NCI-H128 (cell line): ENCODE measurements at regions not wholly inside any gene's neighbourhood (a gene's known extent, or its start where the extent isn't known, plus 50 kb on each side); places are given as distances from the start of the nearest gene placed in this dataset.

Experiments used
- DNase-seq: peaks from one replicate; lab custom pipeline; 2025; ENCODE audit not compliant: unreplicated experiment; lab: John Stamatoyannopoulos, UW

GRCh38 chr20:11791316-11791715 is 126.4 kb upstream of the BTBD3 start:
- DNase-seq, result no peak

DNA sequence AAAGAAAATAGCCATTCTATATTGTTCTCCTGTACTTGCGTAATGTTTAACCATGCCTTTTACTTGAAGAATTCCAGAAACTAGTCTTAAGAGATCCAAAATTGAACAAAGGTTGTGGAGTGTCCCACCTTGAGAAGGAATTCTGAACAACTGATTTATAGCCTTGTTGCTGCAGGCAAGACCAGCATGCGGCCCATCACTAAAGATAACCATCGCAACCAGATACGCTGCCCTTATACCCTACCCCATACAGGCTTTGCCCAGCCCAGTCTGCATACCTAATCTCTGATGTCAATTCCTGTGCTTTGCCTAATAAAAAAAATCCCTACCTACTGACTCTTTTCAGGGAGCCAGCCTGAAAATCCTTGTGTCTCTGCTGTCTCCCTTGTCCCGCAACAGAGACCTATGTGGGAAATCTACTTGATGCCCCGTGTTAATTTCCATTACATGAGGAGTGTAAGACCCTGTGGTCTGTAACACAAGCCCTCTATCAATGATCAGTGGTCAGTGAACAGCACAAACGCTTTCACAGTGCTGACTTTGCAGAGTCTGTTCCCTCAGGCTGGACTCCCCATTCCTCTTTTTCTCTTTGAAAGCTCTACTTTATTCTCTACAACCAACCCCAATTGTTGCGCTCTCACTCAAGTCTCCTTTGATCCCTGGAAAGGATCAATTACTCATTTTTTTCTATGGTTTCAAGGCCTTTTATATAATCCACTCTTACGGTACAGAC is 125.7 kb upstream of the BTBD3 start:
- no peak for DNase-seq

GRCh38 chr20:11792568-11792953 is 125.1 kb upstream of the BTBD3 start:
- DNase-seq, result no peak

GRCh38 chr20:11794525-11794924 is 123.2 kb upstream of the BTBD3 start:
- no peak for DNase-seq

DNA sequence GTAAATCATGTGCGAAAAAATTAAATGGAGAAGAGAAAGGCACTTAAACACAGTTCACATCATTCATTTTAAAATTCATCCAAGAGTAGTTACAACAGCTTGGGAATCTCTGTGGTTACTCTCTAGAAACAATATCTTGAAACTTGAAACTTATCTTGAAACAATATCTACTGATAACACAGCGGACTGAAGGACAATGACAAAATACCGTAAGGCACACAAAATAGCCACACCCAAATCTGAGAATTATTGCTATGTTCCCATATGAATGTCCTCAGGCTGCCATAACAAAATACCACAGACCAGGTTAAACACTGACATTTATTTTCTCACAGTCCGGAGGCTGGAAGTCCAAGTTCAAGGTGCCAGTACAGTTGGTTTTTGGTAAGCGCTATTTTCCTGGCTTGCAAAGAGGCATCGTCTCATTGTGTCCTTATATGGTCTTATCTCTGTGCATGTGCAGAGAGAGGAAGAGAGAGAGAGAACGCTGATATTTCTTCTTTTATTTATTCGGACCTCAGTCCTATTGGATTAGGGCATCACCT is 122.5 kb upstream of the BTBD3 start:
- DNase-seq, result no peak

DNA sequence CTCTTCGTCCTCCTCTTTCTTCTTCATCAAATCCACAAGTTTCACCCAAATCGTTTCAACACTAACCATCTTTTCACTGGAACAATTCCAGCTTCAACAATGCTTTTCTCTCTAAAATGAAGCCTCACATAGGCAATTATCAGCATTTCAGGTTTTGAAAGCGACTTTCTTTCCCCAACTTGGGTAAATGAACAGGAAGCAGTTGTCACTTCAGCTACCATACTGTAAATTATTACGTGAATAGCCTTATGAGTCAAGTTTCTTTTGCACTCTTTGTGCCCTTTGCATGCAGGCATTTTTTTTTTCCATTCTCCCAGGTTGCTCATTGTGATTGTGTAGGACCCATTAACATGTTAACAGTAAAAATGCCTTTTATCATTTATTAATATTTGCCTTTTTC is 121.7 kb upstream of the BTBD3 start:
- DNase-seq, result no peak

GRCh38 chr20:11797156-11797555 is 120.5 kb upstream of the BTBD3 start:
- DNase-seq, result no peak

DNA sequence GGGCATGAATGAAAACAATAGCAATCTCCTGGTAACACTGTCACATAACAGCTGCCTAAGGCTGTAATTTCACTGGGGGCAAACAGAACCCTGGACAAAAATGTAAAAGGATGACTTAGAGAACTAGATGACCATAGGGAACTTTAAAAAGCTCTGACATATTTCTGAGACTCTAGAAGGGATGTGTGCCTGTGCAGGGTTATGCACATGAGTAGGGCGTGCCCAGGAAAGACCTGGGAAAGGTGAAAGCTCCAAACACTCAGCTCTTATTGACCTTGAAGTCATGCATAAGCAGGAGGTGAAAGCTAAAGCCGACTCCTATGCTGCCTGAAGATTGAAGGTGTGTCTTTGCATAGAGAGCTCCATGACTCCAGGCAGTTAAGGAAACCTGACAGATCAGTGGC is 118.4 kb upstream of the BTBD3 start:
- DNase-seq, result no peak

- DNase-seq, result no peak
Measured at GRCh38 chr20:11807054-11808048, 110.3 kb upstream of the BTBD3 start.

DNA sequence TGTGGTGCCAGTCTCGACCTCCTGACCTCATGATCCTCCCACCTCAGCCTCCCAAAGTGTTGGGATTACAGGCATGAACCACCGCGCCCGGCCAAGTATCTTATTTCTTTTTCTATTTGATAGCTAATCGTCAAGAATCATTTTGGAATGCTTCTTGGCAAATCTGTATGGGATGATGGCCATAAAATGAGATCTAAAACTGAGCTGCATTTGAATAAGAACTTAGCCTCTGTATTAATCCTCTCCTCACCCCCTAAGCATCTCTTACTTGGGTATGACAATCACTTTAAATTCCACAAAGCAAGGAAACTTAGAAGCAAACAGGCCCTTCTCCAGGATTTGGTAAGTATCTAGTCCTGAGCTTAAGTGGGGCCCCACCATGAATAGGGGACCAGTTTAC is 108.9 kb upstream of the BTBD3 start:
- DNase-seq, result no peak

GRCh38 chr20:11810311-11811083 is 107.2 kb upstream of the BTBD3 start:
- DNase-seq, result no peak

- DNase-seq, result no peak
Measured at GRCh38 chr20:11813106-11813890, 104.4 kb upstream of the BTBD3 start.

GRCh38 chr20:11814267-11814666 is 103.4 kb upstream of the BTBD3 start:
- DNase-seq, result no peak

DNA sequence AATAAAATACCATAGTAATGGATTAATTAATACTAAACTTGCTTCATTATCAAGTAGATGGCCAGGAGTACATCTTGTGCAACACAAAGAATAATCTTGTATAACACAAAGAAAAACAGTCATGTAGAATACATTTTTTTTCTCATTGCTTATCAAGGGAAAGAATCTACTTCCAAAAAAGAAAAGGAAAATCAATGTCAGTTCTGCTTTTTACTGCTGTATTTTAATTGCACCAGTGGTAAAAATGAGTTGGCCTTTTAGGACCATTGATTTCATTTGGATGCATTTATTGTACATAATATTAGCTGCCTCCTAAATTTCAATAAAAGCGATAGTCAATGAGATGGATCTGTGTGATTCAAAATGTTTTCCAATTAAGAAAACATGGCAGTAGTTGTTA is 96.9 kb upstream of the BTBD3 start:
- no peak for DNase-seq

GRCh38 chr20:11822540-11822794 is 95.2 kb upstream of the BTBD3 start:
- DNase-seq, result no peak

DNA sequence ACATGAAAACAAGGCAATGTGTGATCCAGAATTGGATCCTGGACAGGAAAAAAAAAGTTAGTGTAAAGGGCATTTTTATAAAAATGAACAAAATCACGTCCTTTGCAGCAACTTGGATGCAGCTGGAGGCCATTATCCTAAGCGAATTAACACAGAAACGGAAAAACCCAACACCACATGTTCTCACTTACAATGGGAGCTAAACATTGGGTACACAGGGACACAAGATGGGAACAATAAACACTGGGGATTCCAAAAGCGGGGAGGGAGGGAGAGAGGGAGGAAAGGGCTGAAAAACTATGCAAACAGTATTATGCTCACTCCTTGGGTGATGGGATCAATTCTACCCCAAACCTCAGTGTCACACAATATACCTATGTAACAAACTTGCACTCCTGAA is 91.4 kb upstream of the BTBD3 start:
- DNase-seq, result no peak

DNA sequence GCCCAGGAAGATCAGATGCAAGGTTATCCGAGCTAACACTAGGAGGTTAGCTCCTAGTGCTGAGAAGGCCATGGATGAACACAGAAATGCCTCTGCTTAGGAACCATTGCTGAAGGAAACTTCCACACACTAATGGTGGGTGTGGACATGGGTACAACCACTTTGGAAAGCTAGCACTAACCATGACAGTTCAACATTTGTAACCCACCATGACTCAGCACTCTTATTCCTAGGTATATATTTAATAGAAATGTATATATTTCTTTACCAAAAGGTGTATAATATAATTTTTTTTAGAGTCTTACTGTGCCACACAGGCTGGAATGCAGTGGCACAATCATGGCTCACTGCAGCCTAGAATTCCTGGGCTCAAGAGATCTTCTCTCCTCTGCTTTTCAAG is 85.3 kb upstream of the BTBD3 start:
- no peak for DNase-seq

GRCh38 chr20:11832851-11833250 is 84.8 kb upstream of the BTBD3 start:
- DNase-seq, result no peak

- no peak for DNase-seq
Measured at GRCh38 chr20:11833825-11834224, 83.9 kb upstream of the BTBD3 start.

- DNase-seq, result no peak
Measured at GRCh38 chr20:11838076-11838636, 79.5 kb upstream of the BTBD3 start.
